Progenitor cell of endocrine pancreas (in vitro differentiated cells): ENCODE measurements at regions not wholly inside any gene's neighbourhood (a gene's known extent, or its start where the extent isn't known, plus 50 kb on each side); places are given as distances from the start of the nearest gene placed in this dataset.

ENCODE experiments used
- DNase-seq: peaks from one replicate; pipeline ENCODE4 v3.0.0; 2021; ENCODE audit warnings: low spot score; ENCODE audit not compliant: unreplicated experiment
- H3K27ac Mint-ChIP-seq: 2 replicates; pipeline ENCODE4 v1.8.0; 2021; ENCODE audit warnings: mild to moderate bottlenecking, moderate library complexity, mixed read lengths
- H3K27me3 Mint-ChIP-seq: 2 replicates; pipeline ENCODE4 v1.8.0; 2021; ENCODE audit warnings: mixed read lengths
- H3K36me3 Mint-ChIP-seq: 2 replicates; pipeline ENCODE4 v1.8.0; 2022; ENCODE audit warnings: mixed read lengths; ENCODE audit not compliant: insufficient read depth
- H3K4me1 Mint-ChIP-seq: 2 replicates; pipeline ENCODE4 v1.8.0; 2021; ENCODE audit warnings: low read depth, mixed read lengths
- H3K4me3 Mint-ChIP-seq: 2 replicates; pipeline ENCODE4 v1.8.0; 2021; ENCODE audit warnings: low read depth, mild to moderate bottlenecking, moderate library complexity, mixed read lengths
- H3K9me3 Mint-ChIP-seq: 2 replicates; pipeline ENCODE4 v1.8.0; 2021; ENCODE audit warnings: low read depth, mixed read lengths
- TF ChIP-seq, protein P1 (sequence below): fragments of 200-600 bp; sonication (generic); IDR thresholded peaks from one replicate; pipeline ENCODE4 v1.5.0; 2021; ENCODE audit warnings: antibody characterized with exemption, mild to moderate bottlenecking; ENCODE audit not compliant: unreplicated experiment

DNA sequence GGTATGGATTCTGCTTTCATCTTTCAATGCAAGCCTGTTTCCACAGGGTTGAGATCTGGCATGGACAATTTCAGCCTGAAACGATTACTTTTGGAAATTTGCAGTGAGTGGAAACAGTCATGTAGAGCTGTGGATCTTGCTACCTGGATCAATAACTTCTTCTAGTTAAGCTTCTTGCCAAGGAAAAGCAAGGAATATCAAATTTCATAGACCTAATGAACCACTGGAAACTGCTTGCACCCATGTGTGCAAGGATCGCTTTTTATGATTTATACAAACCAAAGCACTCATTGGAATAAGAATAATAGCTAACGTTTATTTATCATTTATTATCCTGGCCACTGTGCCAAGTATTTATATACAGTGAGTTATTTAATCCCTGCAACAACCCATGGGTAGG is 392.8 kb downstream of the KCNRG start:
- TF ChIP-seq, protein P1, sequence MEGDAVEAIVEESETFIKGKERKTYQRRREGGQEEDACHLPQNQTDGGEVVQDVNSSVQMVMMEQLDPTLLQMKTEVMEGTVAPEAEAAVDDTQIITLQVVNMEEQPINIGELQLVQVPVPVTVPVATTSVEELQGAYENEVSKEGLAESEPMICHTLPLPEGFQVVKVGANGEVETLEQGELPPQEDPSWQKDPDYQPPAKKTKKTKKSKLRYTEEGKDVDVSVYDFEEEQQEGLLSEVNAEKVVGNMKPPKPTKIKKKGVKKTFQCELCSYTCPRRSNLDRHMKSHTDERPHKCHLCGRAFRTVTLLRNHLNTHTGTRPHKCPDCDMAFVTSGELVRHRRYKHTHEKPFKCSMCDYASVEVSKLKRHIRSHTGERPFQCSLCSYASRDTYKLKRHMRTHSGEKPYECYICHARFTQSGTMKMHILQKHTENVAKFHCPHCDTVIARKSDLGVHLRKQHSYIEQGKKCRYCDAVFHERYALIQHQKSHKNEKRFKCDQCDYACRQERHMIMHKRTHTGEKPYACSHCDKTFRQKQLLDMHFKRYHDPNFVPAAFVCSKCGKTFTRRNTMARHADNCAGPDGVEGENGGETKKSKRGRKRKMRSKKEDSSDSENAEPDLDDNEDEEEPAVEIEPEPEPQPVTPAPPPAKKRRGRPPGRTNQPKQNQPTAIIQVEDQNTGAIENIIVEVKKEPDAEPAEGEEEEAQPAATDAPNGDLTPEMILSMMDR, result no peak
- no peaks in the 10 kb centered on the region for H3K9me3 Mint-ChIP-seq
- H3K4me3 Mint-ChIP-seq, result no peak overlapping the region
- no peaks in the 10 kb centered on the region for H3K36me3 Mint-ChIP-seq
- no peak overlapping the region for H3K27ac Mint-ChIP-seq
- no peak for DNase-seq
- peaks cover 39% of the 10 kb centered on the region for H3K4me1 Mint-ChIP-seq
- no peaks in the 10 kb centered on the region for H3K27me3 Mint-ChIP-seq

GRCh38 chr13:50409220-50409619 is 394.0 kb downstream of the KCNRG start:
- no peaks in the 10 kb centered on the region for H3K9me3 Mint-ChIP-seq
- H3K4me1 Mint-ChIP-seq, result peaks cover 42% of the 10 kb centered on the region
- no peak overlapping the region for H3K27ac Mint-ChIP-seq
- no peaks in the 10 kb centered on the region for H3K36me3 Mint-ChIP-seq
- no peaks in the 10 kb centered on the region for H3K27me3 Mint-ChIP-seq
- no peak overlapping the region for H3K4me3 Mint-ChIP-seq
- TF ChIP-seq, protein P1, result no peak
- no peak for DNase-seq

DNA sequence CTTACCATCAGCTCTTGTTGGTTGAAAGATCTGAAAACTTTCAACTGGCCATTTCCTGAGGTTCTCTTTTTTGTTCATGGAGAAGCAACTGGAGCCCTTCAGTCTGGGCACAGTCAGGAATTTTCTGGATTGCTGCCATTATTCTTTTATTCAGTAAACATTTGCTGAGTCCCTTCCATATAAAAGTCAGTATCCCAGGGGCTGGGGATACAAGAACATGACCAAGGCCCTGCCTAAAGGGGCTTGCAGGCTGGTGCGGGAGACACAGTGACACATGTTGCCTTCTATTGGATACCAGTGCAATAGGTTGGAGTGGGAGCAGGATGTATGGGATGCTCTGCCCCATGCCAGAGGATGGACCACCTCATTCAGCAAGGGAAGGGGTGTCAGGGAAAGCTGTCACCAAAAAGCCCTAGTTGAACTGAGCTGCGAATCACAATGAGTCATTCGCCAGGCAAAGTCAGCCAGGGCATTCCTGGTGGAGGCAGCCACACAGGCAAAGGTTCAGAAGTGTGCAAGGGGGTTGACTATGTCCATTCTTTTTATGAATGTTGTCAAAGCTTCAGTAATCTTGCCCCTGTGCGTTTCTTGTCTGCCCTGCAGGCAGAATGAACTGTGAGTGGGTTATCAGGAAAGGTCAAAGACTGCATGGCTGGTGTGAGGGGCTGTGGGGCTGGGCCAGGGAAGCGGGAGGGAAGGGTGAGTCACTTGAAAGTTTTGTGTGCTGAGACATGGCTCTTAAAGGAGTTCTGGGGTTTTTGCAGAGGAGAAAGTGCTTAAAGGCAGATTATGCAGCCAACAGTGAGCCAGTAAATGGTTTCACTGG is 395.9 kb downstream of the KCNRG start:
- Mint-ChIP-seq H3K4me1 (peaks cover 42% of the 10 kb centered on the region), H3K27me3 (no peaks in the 10 kb centered on the region), H3K27ac (peak overlapping the region; percentile 32), H3K4me3 (no peak overlapping the region), H3K36me3 (peaks cover 6% of the 10 kb centered on the region), H3K9me3 (peaks cover 8% of the 10 kb centered on the region)
- DNase-seq, result no peak
- TF ChIP-seq, protein P1, result no peak

DNA sequence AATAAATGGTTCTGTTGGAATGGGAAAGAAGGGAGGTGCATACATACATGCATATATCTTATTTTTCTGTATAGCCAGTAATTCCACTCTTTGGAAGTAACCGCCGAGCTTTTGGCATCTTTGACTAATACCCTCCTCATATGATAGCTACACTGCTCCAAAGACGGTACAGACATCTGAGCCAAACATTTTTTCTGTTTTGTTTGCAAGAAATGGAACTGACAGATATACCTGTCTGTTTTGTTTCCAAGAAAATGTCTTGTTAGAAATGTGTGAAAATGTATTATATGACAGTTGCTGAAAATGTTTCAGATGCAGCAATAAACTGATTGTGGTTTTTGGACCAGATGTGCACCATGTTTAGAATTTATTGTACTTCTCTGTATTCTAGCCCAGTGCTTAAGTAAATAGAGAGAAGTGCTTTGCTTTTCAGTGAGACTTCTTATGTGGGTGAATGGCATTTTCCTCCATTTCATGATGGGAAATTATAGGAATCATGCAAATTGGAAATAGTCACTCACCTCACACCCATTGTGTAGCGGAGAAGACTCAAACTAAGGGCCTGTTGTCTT is 396.9 kb downstream of the KCNRG start:
- Mint-ChIP-seq H3K36me3 (peaks cover 6% of the 10 kb centered on the region), H3K4me1 (peaks cover 38% of the 10 kb centered on the region), H3K4me3 (no peak overlapping the region), H3K27ac (no peak overlapping the region), H3K27me3 (no peaks in the 10 kb centered on the region), H3K9me3 (peaks cover 8% of the 10 kb centered on the region)
- TF ChIP-seq, protein P1, result no peak
- DNase-seq, result no peak

DNA sequence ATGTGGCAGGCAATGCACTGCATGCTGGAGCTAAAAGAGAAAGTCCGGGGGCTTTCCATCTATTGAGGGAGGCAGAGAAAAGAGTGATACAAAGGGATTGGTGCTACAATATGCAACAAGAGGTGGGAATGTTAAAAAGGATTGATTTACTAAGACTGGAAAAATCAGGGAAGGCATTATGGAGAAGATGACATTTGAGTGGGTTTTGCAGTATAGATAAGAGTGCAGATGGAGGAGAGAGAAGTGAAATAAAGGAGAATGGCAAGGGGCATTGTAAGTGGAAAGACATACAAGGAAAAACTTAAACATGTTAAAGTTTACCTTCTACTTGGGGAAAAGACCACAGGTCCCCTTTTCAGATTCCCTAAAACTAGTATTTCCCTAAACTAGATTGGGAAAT is 399.4 kb downstream of the KCNRG start:
- H3K9me3 Mint-ChIP-seq, result peaks cover 8% of the 10 kb centered on the region
- TF ChIP-seq, protein P1, result no peak
- peak overlapping the region; percentile 15 for H3K27ac Mint-ChIP-seq
- peaks cover 6% of the 10 kb centered on the region for H3K36me3 Mint-ChIP-seq
- H3K27me3 Mint-ChIP-seq, result no peaks in the 10 kb centered on the region
- H3K4me1 Mint-ChIP-seq, result peaks cover 33% of the 10 kb centered on the region
- H3K4me3 Mint-ChIP-seq, result no peak overlapping the region
- no peak for DNase-seq
